ENCODE measurements at regions not wholly inside any gene's neighbourhood (a gene's known extent, or its start where the extent isn't known, plus 50 kb on each side); places are given as distances from the start of the nearest gene placed in this dataset.

DNA sequence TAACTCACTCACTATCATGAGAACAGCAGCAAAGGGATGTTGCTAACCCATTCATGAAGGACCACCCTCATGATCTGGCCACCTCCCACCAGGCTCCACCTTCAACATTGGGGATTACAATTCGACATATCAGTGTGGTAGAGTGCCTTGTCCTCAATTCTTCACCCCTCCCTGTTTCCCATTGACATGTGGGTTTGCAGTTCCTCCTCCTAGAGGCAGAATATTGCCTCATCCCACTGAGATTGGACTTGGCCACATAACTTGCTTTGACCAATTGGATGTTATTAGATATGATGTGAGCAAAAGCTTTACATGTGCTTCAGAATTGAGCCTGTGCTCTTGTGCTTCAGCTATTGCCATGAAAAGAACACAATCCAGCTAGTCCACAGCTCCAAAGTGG, 217.0 kb upstream of the CXCR4 start:
- Mint-ChIP-seq H3K27me3 (ENCODE audit: low read depth) (no peaks in the 10 kb centered on the region), H3K9me3 (peaks cover 6 to 8% of the 10 kb centered on the region in 2 donors), H3K4me3 (no peak overlapping the region), H3K36me3 (ENCODE audit: insufficient read depth in 2 of 2) (peaks cover 3 to 10% of the 10 kb centered on the region in 2 donors), H3K27ac (no peak overlapping the region), H3K4me1 (ENCODE audit: low read depth) (peaks cover 31% of the 10 kb centered on the region)
- DNase-seq (no peak), ATAC-seq (replicated peaks in 1 of 2) (no peak)

DNA sequence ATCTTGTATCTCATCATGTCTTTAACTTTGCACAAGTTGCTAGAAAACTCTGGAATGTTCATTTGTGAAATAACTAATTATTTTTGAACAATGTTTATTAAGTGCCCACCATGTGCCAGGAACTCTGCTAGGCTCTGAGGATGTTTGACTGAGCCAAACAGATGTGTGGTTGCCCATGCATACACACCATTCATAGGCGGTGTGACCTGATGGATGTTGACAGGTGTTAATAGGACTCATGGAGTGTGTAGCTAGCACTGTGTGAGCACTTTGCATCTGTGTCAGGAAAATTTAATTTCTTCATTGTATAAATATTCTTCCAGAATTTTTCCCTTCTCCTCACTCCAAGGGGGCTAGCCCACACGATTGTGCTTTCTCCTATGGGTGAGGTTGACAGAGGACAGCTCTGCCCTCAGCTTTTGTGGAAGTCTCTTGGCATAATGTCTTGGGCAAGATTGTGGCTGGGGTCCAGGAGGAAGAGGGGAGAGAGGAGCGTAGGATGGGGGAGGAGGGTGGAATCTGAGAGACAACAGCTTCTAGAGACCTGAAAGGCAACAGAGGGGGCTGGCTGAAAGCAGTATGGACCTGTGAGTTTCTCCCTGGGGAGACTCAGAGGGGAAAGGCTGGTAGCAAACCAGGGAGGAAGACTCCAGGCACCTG, 214.6 kb upstream of the CXCR4 start:
- Mint-ChIP-seq H3K4me3 (no peak overlapping the region), H3K27ac (no peak overlapping the region), H3K36me3 (ENCODE audit: insufficient read depth in 2 of 2) (peaks cover 7 to 14% of the 10 kb centered on the region in 2 donors), H3K9me3 (peaks cover 0 to 8% of the 10 kb centered on the region in 2 donors), H3K27me3 (ENCODE audit: low read depth) (no peaks in the 10 kb centered on the region), H3K4me1 (ENCODE audit: low read depth) (peaks cover 42% of the 10 kb centered on the region)
- no peak for ATAC-seq (replicated peaks in 1 of 2)
- DNase-seq, result no peak

DNA sequence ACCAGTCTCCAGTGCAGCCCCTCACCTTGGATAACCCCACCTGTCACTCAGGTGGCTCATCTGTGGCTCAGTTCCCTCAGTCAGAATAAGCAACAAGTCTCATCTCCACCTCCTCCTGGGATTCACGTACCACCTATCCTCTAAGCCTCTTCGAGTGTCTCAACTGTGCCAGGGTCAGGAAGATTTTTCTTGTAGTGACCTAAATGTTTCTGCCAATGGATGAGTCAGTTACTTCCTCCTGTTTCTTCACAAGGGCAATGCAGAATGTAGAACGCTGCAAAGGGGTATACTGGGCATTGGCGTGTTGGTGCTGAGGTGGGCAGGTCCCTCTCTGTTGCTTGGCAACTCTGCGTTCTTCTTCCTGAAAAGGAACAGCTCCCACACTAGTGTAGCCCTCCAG, 213.3 kb upstream of the CXCR4 start:
- peaks cover 0 to 8% of the 10 kb centered on the region in 2 donors for H3K9me3 Mint-ChIP-seq
- H3K4me3 Mint-ChIP-seq, result no peak overlapping the region

DNA sequence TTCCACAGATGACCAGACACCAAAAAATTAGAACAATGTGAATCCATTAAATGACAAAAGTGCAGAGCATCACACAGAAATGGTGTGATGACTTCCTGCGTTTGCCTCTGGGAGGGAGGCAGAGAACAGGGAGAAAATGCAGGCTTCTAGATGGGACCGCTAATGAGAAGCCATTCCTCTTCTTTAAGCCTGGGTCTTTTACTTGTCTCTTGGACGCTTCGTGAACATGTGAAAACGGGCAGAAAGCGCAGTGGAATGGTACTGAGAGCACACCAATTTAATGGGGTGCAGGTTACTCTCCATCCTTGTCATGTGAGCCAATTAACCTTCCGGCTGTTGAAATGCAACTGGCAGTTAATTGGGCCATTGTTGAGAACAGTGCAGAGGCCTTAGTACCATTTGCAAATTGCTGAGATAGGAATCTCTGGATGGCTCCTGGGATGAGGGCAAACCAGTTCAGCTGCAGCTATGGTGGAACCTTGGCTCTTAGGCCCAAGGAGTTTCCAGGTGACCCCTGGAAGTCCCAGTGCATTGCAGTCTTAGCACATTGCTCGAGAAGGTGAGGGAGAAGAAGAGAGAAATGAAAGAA, 210.4 kb upstream of the CXCR4 start:
- Mint-ChIP-seq H3K27ac (peak overlapping the region; percentile 96), H3K36me3 (ENCODE audit: insufficient read depth in 2 of 2) (peaks cover 11 to 23% of the 10 kb centered on the region in 2 donors), H3K9me3 (peaks cover 6% of the 10 kb centered on the region in 2 donors), H3K4me1 (ENCODE audit: low read depth) (peaks cover 85% of the 10 kb centered on the region), H3K4me3 (peak overlapping the region; percentile 73 to 87), H3K27me3 (ENCODE audit: low read depth) (no peaks in the 10 kb centered on the region)
- DNase-seq (no peak), ATAC-seq (replicated peaks in 1 of 2) (no peak)

More for the DNA sequence above, 213.3 kb upstream of the CXCR4 start:
- Mint-ChIP-seq H3K27me3 (ENCODE audit: low read depth) (no peaks in the 10 kb centered on the region), H3K36me3 (ENCODE audit: insufficient read depth in 2 of 2) (peaks cover 7 to 15% of the 10 kb centered on the region in 2 donors), H3K27ac (no peak overlapping the region), H3K4me1 (ENCODE audit: low read depth) (peaks cover 56% of the 10 kb centered on the region)
- ATAC-seq (replicated peaks in 1 of 2) (no peak), DNase-seq (no peak)

DNA sequence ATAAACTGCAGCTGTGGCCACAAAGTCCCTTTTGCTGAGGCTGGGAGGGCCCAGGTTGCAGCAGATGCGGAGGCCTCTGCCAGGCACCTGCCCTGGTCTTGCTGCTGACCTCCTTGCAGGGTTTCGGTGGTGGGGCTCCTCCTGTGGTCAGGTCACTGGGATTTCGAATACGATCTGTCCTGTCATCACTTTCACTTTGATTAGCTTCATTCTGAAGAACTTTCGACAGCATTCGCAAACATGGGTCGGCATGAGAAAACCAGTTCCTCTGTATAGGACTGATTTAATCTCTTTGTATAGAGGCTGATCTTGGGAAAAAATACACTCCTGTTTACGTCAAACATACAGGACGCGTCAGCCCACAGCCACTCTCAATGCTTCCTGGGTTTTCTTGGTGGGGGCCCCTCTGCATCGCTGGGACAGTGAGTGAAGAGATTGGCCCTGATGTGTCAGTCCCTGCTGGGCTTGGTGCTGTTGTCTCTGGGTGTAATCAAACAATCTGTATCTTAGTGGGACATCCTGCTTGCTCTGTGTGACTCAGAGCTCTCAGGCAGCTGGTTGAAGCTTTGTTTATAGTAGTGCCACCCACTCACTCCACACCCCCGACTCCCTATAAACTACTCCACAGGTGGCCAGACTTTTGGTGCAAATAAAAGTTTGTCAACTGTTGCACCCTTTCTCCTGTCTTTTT, 209.4 kb upstream of the CXCR4 start:
- no peaks in the 10 kb centered on the region for H3K27me3 Mint-ChIP-seq (ENCODE audit: low read depth)
- peak; percentile 85 to 91 for DNase-seq
- H3K36me3 Mint-ChIP-seq (ENCODE audit: insufficient read depth in 2 of 2), result peaks cover 11 to 23% of the 10 kb centered on the region in 2 donors
- H3K4me1 Mint-ChIP-seq (ENCODE audit: low read depth), result peaks cover 93% of the 10 kb centered on the region
- peaks cover 6% of the 10 kb centered on the region in 2 donors for H3K9me3 Mint-ChIP-seq
- H3K4me3 Mint-ChIP-seq, result peak overlapping the region; percentile 73 to 87
- peak; percentile 93 for ATAC-seq (replicated peaks in 1 of 2)
- peak overlapping the region; percentile 96 for H3K27ac Mint-ChIP-seq

DNA sequence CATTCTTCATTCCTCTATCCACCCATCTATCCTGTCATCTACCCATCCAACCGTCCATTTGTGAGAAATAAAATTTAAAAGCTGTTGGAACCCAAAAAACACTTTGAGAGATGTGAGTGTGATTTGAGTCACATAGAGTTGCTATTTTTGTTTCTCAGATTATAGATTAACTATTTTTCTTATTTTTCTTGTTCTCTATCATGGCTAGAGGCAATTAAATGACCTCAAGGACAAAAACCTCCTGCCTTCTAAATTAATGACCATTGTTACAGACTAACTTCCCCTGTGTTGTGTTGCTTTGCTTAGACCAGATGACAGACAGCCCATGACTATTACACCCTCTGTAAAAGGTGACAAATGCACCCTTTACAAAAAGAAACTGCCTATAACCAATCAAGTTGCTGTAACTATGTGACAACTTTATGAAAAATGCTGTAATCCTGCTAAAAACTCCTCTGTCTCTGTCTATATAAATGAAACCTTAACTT, 207.9 kb upstream of the CXCR4 start:
- ATAC-seq (replicated peaks in 1 of 2) (no peak), DNase-seq (no peak)
- H3K36me3 Mint-ChIP-seq (ENCODE audit: insufficient read depth in 2 of 2), result peaks cover 8 to 26% of the 10 kb centered on the region in 2 donors
- H3K4me3 Mint-ChIP-seq, result peak overlapping the region; percentile 2 to 64
- H3K27me3 Mint-ChIP-seq (ENCODE audit: low read depth), result no peaks in the 10 kb centered on the region
- H3K27ac Mint-ChIP-seq, result peak overlapping the region; percentile 1
- H3K4me1 Mint-ChIP-seq (ENCODE audit: low read depth), result peaks cover 93% of the 10 kb centered on the region
- peaks cover 6% of the 10 kb centered on the region in 2 donors for H3K9me3 Mint-ChIP-seq

DNA sequence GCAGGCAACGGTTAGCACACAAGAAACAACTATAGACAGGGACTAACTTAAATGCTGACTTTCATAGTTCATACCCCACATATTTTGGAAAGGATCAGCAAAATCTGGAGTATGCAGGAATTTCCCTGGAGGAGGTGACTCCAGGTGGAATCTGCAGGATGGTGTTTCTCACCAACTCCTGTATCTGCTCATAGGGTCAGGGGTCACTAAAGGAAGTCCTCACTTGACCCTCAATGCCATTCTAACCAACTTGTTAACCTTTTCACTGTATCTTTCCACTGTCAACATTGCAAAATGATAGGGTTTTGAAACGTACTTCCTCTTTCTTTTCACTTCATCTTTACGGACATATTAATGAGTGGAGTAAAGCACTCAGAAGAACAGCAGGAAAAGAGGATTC, 207.0 kb upstream of the CXCR4 start:
- ATAC-seq (replicated peaks in 1 of 2) (no peak), DNase-seq (no peak)
- Mint-ChIP-seq H3K4me1 (ENCODE audit: low read depth) (peaks cover 94% of the 10 kb centered on the region), H3K36me3 (ENCODE audit: insufficient read depth in 2 of 2) (peaks cover 8 to 23% of the 10 kb centered on the region in 2 donors), H3K9me3 (peaks cover 6% of the 10 kb centered on the region in 2 donors), H3K27ac (peak overlapping the region; percentile 71), H3K27me3 (ENCODE audit: low read depth) (no peaks in the 10 kb centered on the region), H3K4me3 (peak overlapping the region; percentile 64 to 69)

DNA sequence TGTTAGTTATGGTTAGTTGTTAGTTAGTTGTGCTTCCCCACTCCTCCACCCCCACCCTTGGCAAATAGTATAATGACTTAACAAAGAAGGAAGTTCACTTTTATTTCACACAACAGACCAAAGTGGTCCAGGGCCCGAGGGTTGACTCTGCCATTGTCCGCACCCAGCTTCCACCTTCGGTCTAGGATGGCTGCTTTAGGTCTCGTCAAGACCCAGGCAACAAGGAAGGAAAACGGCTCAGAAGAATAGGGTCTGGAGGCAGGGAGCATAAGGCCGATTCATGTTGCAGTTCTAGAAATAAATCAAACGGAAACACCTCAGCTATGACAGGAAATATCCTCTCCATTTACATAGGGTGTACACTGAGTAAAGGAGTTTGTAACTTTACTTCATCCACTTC, 206.0 kb upstream of the CXCR4 start:
- peak overlapping the region; percentile 71 for H3K27ac Mint-ChIP-seq
- H3K9me3 Mint-ChIP-seq, result peaks cover 6% of the 10 kb centered on the region in 2 donors
- peaks cover 100% of the 10 kb centered on the region for H3K4me1 Mint-ChIP-seq (ENCODE audit: low read depth)
- H3K36me3 Mint-ChIP-seq (ENCODE audit: insufficient read depth in 2 of 2), result peaks cover 8 to 23% of the 10 kb centered on the region in 2 donors
- peak overlapping the region; percentile 64 to 69 for H3K4me3 Mint-ChIP-seq
- ATAC-seq (replicated peaks in 1 of 2) (no peak), DNase-seq (no peak)
- no peaks in the 10 kb centered on the region for H3K27me3 Mint-ChIP-seq (ENCODE audit: low read depth)

DNA sequence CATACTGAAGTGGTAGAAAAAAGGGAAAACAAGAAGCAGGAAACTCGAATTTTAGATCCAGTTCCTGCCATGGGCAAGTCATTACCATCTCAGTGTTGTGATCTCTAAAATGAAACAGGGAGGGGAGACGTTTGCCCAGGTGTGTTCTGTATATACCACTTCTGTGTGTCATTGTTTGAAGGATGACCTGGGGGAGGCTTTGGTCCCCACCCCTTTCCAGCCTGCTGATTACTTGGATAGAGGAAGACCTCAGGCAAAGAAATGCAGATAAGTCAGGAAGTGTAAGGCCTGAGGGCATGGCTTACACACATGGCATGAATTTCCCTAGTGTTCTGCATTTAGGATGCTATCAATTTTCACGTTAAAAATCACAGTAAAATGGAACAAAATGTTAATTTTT, 205.2 kb upstream of the CXCR4 start:
- no peaks in the 10 kb centered on the region for H3K27me3 Mint-ChIP-seq (ENCODE audit: low read depth)

DNA sequence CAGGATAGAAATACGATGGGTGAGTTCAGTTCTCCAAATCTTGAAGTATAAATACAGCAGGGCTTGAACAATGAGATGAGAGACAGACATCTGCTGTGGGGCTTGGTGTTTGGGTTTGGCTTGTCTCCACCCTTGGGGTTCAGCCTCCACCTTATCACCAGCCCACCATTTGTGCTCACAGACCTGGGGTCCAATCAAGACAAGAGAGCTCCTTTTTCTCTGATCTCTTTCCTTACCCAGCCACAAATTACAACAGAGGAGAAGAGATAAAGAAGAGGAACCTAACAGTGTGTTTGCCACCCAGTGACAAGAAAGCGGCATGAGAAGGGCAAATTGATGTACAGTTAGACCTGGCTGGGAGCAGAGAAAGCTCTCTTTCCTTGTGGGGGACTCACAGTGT, 204.5 kb upstream of the CXCR4 start:
- DNase-seq, result no peak
- H3K36me3 Mint-ChIP-seq (ENCODE audit: insufficient read depth in 2 of 2), result peaks cover 4 to 13% of the 10 kb centered on the region in 2 donors
- peaks cover 0 to 6% of the 10 kb centered on the region in 2 donors for H3K9me3 Mint-ChIP-seq
- H3K27me3 Mint-ChIP-seq (ENCODE audit: low read depth), result no peaks in the 10 kb centered on the region
- H3K4me3 Mint-ChIP-seq, result peak overlapping the region; percentile 31 to 74
- peaks cover 97% of the 10 kb centered on the region for H3K4me1 Mint-ChIP-seq (ENCODE audit: low read depth)
- H3K27ac Mint-ChIP-seq, result peak overlapping the region; percentile 94
- no peak for ATAC-seq (replicated peaks in 1 of 2)

More for the DNA sequence above, 205.2 kb upstream of the CXCR4 start:
- no peak for ATAC-seq (replicated peaks in 1 of 2)
- Mint-ChIP-seq H3K27ac (peak overlapping the region; percentile 94), H3K4me3 (peak overlapping the region in 1 of 2 donors; percentile 17), H3K36me3 (ENCODE audit: insufficient read depth in 2 of 2) (peaks cover 8 to 20% of the 10 kb centered on the region in 2 donors), H3K4me1 (ENCODE audit: low read depth) (peaks cover 100% of the 10 kb centered on the region), H3K9me3 (peaks cover 3 to 6% of the 10 kb centered on the region in 2 donors)
- DNase-seq, result no peak

DNA sequence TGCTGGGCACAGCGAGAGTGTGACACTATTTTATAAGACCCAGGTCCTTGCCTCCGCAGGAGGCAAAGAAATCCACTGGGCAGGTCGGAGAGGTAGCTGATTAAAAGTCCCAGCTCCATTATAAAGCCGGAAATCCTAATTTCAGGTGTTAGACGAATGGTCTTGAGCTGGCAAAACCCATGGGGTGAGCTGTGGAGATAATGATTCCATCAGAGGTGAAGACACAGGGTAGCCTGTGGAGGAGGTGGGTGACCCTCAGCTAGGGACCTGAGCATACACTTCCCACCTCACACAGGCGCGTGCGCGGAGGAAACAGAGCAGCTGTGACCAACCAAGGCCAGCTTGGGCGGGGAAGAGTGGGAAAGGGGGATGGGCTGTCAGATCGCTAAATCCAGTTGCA, 201.7 kb upstream of the CXCR4 start:
- Mint-ChIP-seq H3K4me1 (ENCODE audit: low read depth) (peaks cover 79% of the 10 kb centered on the region), H3K27me3 (ENCODE audit: low read depth) (no peaks in the 10 kb centered on the region), H3K36me3 (ENCODE audit: insufficient read depth in 2 of 2) (peaks cover 2 to 6% of the 10 kb centered on the region in 2 donors), H3K9me3 (peaks cover 0 to 3% of the 10 kb centered on the region in 2 donors), H3K27ac (peak overlapping the region; percentile 76), H3K4me3 (peak overlapping the region; percentile 71 to 79)
- DNase-seq, result no peak
- ATAC-seq (replicated peaks in 1 of 2), result peak; percentile 15 to 28

DNA sequence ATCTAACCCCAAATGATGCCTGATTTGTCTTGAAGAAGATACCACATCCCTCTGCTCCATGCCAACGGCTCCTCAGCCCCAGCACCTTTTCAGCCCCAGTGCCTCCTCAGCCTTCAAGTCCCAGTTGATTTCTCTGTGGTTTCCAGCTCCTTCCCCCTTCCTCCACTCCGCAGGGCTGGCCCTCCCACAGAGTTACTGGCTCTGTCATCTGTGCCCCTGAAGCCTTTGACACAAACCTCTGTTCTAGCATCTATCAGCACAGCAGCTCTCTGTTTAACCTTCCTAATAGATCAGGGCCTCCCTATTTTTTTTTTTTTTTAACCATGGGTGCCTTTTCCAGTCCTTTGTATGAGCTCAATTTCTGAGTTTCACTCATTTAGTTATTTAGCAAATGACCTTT, 201.3 kb upstream of the CXCR4 start:
- Mint-ChIP-seq H3K36me3 (ENCODE audit: insufficient read depth in 2 of 2) (peaks cover 2 to 6% of the 10 kb centered on the region in 2 donors), H3K4me3 (peak overlapping the region; percentile 71 to 79), H3K4me1 (ENCODE audit: low read depth) (peaks cover 75% of the 10 kb centered on the region), H3K27me3 (ENCODE audit: low read depth) (no peaks in the 10 kb centered on the region), H3K9me3 (peaks cover 0 to 2% of the 10 kb centered on the region in 2 donors), H3K27ac (peak overlapping the region; percentile 76)
- peak; percentile 68 to 69 for ATAC-seq (replicated peaks in 1 of 2)
- DNase-seq, result peak; percentile 50 to 55

DNA sequence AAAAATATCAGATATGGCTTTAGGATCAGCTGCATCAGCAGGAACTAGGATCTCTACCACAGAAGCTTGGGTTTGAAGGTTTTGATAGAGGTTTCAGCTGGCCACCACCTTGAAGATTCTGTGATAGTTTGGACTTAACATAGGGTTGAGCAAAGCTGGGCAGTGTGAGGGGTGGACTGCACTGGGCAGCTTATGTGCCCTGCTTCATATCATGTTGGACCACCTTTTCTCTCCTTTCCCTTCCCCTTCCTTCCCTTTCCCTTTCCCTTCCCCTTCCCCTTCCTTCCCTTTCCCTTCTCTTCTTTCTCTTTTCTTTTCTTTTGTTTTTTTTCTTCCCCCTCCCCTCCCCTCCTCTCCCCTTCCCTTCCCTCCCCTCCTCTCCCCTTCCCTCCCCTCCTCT, 196.3 kb upstream of the CXCR4 start:
- no peaks in the 10 kb centered on the region for H3K27me3 Mint-ChIP-seq (ENCODE audit: low read depth)
- no peak for DNase-seq
- H3K36me3 Mint-ChIP-seq (ENCODE audit: insufficient read depth in 2 of 2), result no peaks in the 10 kb centered on the region
- no peak overlapping the region for H3K4me3 Mint-ChIP-seq
- H3K27ac Mint-ChIP-seq, result no peak overlapping the region
- peaks cover 59% of the 10 kb centered on the region for H3K4me1 Mint-ChIP-seq (ENCODE audit: low read depth)
- no peaks in the 10 kb centered on the region for H3K9me3 Mint-ChIP-seq
- no peak for ATAC-seq (replicated peaks in 1 of 2)
